ENCODE measurements at regions not wholly inside any gene's neighbourhood (a gene's known extent, or its start where the extent isn't known, plus 50 kb on each side); places are given as distances from the start of the nearest gene placed in this dataset.

DNA sequence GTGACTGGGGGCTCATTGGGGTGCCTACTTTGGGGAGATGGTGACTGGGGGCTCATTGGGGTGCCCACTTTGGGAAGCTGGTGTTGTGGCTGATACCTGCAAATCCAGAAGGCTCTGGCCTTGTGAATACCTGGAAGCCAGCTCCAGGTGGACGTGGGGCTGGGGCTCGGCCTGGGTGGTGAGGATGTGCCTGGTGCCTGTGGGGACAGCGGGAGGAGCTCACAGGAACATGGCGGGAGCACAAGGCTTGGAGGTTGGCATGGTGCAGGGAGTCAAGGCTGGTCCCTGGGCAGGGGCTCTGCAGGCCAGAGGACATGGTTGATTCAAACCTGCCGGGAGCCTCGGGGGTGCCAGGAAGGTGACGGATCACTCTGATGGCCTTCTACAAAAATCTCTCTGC, 1165.7 kb downstream of the BRD1 start:
- no peak for DNase-seq (ENCODE audit: low spot score)

DNA sequence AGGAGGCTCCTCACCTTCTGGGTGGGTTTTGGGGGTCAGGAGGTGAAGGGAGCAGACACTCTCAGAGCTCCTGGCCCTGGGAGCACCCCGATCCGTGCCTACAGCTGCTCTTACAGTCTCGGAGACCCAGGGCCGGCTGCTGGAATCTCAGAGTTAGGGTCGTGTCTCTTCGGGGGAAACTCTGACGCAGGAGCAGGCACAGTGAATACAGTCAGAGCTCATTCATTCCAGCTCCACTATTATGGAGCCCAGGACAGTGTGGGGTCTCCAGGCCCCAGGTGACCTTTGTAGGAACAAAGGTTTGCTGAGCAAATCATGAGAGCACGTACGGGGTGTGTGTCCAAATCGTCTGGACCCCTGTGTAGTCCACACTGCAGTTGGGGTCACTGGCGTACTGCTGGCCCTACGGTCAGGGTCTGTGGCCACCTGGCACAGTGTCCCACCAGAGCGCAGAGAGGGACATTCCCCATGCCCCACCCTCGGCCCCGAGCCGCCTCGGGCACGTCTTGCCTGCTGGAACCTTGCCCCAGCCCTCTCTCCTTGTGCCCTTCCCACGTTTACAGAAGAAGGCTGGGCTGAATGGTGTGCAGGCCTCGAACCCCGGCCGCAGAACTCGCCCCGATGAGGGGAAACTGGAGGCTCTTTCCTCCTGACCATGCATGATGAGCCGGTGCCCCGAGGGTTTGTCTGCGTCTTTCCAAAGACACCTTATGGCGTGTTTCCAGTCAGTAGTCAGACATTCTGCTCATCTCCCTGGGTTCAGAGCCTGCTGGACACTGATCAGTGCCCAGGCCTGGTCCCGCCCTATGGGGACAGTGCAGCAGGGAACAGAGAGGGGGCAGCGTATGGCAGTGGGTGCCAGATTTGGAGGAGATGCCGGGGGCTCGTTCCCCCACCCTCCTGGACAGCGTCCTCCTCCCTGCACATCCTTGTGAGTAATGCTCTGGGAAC, 1166.6 kb downstream of the BRD1 start:
- DNase-seq (ENCODE audit: low spot score): no peak

DNA sequence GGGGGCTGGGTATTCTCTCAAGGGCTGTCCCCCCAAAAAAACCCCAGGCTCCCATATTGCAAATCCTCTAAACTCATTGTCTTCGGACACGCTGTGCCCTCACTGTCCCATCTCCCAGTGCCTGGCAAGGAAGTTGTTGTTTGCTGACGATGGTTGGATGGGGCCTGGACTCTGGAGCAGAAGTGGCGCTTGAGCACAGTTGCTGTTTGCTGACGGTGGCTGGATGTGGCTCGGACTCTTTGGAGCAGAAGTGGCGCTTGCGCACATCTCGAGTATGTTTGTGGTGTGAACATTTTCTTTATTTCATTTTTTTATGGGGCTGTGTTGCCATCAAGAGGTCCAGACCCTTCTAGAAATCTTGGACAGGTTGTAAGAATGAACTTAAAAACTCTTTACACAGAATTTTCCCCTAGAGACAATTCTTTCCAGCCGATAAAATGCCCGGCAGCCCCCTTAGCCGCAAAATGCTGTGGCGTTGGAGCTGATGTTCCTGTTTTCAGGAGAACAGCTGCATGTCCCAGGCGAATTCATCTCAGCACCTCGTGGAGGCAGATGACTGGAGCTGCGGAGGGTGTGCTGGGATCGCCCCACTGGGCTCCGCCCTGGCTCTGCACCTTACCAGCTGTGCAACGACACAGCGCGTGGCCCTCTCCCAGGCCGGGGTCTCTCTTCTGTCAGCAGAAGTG, 1167.4 kb downstream of the BRD1 start:
- DNase-seq (ENCODE audit: low spot score): no peak

DNA sequence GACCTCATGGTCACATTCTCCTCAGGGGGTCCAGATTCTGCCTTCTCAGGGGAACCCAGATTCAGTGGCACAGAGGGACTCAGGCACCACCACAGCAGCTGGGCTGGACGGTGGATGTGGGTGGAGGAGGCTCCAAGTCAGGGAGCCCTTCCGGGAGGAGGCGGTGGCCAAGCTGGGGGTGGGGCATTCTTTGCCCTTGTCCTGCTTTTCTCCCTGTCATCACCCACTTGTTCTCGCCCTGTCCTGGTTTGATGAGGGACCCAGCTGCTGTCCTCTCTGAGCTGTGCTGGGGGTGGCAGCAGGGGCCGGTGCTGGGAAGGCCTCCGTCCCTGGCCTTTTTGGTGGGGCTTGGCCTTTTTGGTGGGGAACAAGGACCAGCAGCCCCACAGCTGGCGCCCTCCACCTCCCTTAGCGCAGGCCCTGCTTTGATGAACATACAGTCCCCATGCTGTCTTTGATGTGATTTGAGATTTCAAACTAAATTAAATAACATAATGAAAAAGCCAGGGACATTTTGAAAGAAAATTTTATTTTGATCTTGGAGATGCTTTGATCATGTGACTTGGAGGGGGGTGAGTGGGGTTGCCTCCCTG, 1168.2 kb downstream of the BRD1 start:
- no peak for DNase-seq (ENCODE audit: low spot score)

DNA sequence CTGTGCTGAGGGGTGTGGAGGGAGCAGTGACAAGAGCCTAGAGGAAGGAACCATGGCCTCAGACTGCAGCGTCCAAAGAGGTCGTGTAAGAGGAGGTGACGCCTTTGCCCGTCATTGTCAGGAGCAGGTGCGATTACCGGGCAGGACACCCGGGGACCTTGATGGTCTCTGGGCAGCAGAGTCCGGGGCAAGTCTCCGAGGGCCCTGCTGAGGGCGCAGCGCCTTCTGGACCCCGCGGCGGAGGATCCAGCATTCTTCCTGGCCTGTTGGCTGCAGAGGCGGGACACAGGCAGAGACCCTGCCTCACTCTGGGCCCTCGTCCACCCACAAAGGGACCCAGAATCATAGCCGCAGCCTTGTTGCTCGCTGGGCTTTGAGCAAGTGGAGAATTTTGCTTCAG, 1168.8 kb downstream of the BRD1 start:
- DNase-seq (ENCODE audit: low spot score): no peak

DNA sequence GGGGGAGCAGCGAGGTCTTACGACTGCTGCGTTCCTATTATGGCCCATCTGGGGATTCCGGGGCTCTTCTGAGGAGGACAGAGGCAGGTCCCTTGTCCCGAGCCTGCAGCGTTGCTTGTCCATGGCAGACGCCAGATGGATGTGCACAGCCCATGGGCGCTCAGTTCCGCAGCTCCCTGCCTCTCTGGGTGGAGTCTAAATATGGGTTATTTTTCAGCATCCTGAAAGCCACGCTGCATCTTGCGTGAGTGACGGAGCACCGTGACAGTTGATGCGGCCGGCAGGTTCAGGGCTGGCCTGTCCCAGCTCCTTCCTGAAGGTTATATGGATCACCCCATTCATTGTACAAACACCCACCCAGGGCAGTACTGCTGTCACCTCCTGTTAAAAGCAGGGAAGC, 1169.4 kb downstream of the BRD1 start:
- DNase-seq (ENCODE audit: low spot score): no peak

DNA sequence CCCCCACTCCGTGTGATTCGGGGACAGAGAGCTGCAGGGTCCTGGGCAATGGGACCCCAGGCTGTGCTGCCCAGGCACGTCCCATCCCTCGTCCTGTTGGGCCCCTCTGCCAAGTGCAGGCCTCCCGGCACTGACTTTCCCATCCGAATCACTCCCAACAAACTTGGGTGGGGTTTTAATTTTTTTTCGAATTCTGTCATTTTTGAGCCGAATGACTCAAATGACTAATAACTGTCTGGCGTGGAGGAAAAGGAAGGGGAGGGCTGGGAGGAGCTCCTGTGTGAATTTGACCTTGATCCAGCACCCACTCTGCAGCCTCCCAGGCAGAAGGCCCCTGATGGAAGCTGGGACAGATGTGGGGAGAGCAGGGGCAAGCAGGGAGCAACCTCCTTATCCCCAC, 1173.2 kb downstream of the BRD1 start:
- no peak for DNase-seq (ENCODE audit: low spot score)

DNA sequence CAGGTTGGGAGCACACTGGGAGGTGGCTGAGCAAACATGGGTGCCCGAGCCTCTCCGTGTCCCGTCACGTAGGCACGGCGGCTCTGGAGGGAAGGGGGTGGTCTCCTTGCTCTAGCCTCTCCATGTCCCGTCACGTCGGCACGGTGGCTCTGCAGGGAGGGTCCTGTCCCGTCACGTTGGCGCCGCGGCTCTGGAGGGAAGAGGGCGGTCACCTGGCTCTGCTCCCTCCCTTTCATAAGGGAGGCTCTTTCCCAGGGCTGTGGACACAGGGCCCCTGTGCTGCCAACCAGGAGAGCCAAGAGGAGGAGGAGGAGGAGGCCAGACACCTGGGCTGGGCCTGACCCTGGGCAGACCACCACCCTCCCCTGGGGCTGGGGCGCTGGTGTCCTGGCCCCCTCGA, 1173.7 kb downstream of the BRD1 start:
- DNase-seq (ENCODE audit: low spot score): no peak

DNA sequence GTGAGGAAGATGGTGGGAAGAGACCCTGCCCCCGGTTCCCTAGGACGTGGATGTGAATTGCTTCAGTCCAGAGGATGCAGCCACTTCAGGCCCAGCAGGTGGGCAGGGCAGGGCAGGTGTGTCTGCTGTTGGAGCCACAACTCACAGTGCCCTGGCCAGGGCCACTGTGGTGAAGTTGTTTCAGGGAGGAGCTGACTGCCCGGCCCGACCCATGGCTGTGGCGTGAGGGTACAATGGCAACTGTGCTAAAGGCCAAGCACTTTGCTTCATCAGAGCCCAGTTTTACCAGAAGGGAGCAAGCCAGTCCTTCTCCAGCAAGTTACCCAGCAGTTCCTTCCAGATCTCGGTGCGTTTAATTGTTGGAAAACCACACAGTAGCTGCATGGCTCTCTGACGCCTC, 1174.4 kb downstream of the BRD1 start:
- no peak for DNase-seq (ENCODE audit: low spot score)

DNA sequence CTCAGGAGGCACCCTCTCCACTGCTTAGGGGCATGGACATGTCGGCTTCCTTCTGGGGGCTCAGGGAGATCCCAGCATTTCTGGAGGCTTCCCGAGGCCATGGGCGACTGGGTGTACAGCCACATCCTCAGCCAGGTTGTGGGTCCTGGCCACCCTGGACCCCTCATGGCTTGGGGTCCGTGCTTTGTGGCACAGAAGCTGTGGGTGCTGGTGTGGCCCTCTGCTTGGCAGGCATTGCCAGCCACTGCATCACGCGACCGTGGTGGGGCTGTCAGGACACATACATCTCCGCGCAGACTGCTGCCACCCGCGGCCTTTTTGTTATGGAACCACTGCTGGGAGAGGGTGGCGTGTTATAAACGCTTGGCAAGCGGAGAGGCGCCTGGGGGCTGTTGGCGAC, 1174.9 kb downstream of the BRD1 start:
- no peak for DNase-seq (ENCODE audit: low spot score)

DNA sequence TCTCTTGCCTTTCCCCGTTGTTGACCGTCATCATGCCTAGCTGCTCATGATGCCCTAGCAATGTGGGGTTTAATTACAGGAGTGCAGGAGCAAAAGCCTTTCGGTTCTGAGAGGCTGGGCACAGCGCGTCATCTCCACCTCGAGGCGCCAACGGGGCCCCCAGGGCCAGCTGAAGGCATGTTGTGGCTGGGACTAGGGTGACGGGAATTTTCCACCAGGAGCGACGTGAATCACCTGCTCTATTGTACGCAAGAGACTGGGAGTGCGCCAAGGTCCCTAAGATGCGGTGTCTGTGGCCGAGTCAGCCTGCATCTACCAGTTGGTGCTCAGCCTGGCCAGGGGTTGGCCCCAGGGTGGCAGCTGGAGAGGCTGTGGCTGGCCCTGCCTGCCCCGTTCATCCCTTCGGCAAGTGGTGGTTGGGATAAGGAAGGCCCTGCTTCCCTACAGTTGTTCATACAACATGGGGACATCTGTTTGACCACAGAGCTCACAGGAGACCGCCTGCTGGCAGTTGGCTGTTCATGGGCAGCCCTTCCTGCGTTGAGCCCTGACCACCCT, 1175.6 kb downstream of the BRD1 start:
- DNase-seq (ENCODE audit: low spot score): no peak

DNA sequence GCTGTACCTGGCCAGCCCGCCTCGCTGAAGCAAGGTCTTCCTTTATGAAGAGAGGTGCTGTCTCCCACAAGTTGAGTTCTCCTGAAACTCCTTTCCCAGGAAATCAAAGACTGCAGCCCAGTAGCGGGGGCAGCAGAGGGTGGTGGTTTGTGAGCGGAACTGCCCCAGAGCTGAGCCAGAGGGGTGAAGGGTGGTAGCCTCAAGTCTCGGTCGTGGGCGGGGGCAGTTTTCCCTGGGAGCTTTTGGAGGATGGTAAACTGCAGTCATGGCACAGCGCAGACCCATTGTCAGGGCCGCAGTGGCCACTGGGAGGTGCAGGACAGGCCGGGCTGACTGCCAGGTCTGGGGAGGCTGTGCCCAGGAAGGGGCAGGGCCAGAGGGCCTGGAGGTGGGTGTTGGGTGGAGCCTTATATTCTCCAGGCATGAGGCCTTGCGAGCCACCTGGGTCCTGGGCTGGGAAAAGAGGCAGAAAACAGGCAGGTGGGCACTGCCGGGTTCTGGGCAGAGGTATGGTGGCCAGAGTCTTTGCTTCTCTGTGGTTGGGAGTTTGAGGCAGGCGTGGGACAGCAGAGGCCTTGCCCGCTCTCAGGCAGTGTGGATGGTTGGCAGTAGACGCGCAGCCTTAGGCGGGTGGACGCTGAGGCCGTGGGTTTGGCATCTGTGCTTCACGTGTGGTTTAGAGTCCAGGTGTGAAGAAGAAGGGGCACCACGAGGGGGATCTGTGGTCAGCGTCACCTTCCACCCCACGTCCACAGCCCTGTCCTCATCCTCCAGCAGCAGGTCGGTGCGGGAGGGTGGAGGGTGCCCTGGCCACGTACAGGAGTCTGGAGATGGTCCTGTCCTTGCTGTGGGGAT, 1176.4 kb downstream of the BRD1 start:
- no peak for DNase-seq (ENCODE audit: low spot score)

DNA sequence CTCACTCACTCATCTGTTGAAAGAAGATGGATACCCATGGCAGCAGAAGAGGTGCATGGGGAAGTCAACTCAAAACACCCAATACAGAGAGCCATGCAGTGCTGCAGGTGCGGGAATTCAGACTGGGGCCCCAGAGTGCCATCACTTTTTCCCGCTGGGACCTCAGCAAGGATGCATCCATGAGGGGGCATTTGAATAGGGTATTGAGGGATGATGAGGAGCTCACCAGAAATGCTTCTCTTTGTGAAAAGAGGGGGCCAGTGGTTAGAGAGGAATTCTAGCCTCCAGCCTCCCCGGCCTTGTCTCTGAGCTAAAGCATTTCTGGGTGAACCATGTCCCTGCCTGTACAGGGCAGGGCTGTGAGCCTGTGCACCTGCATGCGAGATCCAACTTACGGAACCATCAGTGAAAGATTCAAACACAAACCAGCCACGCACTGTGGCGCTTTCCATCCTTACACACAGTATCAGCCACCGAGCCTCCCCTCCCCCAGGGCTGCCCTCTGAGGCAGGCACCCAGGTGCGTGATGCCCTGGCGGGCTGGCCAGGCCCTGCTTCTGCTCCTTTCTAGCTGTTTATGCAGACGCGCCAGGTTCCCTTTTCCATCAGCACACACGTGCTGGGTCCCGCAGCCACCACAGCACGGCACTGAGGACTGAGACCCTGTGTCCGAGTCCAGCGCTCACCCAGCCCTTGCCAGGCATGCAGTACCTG, 1177.2 kb downstream of the BRD1 start:
- no peak for DNase-seq (ENCODE audit: low spot score)

DNA sequence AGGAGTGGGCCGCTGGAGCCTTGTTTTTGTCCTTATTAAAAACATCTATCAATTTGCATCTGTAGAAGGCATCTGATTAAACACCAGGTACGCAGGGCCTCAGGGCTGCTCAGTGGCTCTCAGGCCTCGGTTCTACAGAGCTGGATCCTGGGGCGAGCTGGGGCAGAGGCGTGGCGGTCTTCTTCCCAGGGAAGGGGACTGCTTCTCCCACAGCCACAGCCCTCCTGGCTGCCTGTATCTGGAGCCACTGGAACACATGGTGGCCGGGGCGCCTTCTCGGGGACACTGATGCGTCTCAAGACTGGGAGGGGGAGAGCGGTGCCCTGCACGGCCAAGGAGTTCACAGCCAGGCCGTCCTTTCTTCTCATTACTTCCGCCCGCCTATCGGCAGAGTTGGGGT, 1178.2 kb downstream of the BRD1 start:
- DNase-seq (ENCODE audit: low spot score): no peak

DNA sequence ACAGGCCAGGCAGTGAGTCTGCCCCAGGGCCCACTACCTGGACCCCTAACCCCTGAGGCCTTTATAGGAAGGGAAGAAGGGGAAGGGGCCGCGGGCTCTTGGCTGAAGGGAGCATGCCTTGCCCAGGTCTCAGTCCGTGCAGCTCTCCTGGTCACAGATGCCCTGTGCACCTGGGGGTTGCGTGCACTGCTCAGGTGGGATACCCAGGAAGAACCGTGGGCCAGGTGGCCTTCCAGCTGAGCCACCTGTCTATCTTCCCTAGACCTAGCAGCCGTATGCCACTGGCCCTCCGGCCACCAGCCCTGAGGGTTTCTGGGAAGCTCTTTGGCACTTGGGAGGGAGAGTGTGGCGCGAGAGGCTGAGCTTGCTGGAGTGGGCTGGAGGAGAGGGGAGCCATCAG, 1178.6 kb downstream of the BRD1 start:
- no peak for DNase-seq (ENCODE audit: low spot score)

DNA sequence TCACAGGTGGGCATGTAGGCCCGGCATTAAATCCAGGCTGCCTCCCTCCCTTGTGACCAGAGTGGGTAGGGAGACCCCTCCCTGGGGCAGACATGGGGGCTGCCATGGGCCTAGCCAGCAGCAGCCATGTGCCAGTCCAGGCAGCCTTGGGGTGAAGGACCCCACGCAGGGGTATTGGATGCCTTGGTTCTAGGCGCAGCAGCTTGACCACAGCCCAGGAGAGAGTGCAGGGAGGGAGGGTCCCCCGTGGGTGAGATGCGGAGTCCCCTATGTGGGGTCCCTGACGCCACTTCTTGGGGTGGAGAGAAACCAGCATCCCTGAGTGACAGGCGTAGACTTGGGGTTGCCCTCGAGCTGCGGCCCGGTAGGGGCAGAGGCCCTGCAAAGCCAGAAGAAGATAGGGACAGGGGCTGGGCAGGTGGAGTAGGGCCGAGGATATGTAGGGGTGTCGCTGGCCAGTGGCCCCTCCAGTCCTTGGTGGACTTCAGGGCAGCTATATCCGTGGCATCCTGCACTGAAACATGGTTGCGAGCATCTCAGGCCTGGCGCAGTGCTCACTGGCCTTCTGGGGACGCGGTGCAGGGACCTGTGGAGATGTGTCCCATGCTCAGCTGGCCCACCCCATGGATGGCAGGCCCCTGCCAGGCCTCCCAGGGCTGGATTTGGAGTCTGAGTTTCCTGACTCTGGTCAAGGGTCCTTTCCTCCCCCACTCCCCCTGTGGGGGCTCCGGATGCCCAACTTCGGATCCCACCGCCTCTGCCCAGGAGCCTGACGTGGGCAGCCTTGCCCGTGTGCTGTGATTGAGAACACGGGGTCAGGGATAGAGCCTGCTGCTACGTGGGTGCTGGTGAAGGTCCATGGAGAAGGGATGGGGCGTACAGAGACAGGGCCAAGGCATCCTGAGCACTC, 1179.8 kb downstream of the BRD1 start:
- DNase-seq (ENCODE audit: low spot score): no peak

DNA sequence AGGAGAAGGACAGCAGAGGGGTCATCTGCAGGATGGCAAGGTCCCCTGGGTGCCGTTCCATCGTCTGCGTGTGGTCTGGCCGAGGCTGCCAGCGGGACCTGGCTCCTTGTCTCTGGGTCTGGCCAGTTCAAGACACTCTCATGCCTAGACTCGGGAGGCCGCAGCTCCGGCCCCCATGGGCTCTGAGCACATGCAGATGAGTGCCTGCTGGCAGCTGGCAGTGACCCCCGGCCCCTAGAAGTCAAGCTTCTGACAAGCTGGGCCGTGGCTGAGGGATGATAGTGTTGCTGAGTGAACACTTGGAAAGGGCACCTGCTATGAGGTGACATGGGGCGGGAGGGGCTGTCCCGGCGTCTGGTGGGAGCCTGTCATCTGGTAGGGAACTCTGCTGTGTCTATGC, 1180.6 kb downstream of the BRD1 start:
- no peak for DNase-seq (ENCODE audit: low spot score)

DNA sequence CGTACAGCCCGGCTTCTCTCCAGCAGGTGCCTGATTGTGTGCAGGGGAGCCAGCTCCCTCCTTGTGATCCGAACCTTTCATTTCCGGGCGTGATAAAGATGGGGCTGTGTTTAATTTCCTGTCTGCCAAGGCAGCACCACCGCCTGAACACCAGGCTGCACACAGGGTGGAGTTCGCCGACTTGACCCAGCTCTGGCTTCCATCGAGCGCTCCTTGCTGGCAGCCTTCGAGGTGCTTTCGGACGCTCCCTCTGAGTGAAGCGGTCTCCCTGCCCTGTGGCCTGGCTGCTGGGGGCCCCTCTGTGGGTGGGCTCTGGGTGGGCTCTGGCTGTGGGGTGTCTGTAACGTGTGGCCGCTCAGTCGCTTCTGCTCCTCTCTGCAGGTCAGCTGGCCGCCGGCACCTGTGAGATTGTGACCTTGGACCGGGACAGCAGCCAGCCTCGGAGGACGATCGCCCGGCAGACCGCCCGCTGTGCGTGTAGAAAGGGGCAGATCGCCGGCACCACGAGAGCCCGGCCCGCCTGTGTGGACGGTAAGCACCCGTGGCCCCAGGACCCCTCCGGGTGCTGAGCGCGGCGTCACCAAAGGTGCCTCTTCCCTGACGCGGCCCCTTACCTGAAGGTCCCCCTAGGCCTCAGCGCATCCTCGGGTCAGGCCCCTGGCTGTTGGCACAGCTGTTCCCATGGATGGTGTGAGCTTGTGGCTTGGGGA, 1181.3 kb downstream of the BRD1 start:
- DNase-seq (ENCODE audit: low spot score): no peak

DNA sequence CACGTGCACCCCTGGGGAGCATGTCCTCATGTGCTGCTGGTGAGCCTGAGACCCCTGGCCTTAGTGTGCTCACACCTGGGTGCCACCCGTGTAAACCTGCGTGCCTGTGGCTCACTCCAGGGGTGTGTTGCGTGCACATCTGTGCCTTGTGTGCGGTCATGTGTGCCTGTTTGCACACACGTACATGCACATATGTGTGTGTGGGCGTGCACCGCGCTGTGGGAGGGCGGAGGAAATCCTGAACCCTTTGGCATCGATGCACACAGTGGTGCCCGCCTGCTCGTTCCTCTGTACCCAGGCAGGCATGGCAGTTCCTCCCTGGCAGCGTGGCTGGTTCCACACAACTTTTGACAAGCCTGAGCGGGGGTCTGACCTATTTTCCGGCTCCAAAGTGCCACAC, 1181.9 kb downstream of the BRD1 start:
- DNase-seq (ENCODE audit: low spot score): no peak

DNA sequence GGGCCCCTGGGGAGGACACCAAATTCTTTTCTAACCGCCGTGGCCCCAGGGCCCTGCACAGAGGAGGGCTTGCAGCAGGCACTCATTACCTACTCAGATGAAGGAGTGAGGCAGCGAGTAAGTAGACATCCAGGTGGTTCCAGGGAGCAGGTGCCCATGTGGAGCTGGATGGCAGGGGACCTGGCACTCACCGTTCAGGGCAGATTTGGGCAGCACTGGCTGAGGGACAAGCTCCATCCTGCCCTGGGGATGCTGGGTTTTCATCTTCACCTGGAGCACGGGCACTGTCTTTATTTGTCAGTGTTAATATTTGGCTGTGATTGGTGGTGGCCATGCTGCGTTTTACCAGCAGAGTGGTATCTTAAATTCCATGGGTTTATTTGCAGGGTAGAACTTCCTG, 1182.7 kb downstream of the BRD1 start:
- no peak for DNase-seq (ENCODE audit: low spot score)
